ENCODE measurements at regions not wholly inside any gene's neighbourhood (a gene's known extent, or its start where the extent isn't known, plus 50 kb on each side); places are given as distances from the start of the nearest gene placed in this dataset.

- H3K9ac ChIP-seq (replicated peaks; ENCODE audit: extremely low read depth, insufficient read depth, low read length): no peak overlapping the region
- intact Hi-C loops (cut with micrococcal nuclease) (no loop called here), dilution Hi-C loops (cut with MboI; ENCODE audit: extremely low pct_ligation_motif_present, low sequenced_read_pairs) (no loop called here)
- H3K36me3 ChIP-seq (ENCODE audit: control insufficient read depth in 2 of 2, extremely low read depth in 1 of 2, insufficient read depth in 2 of 2, low read length in 2 of 2): no peaks in the 10 kb centered on the region
- H2AFZ ChIP-seq (ENCODE audit: low read depth, low read length): no peak overlapping the region
- DNase-seq (ENCODE audit: low read depth, low spot score) (no peak), FAIRE-seq (no peak)
- CTCF ChIA-PET: no interaction called here
- H3K4me1 ChIP-seq (ENCODE audit: control insufficient read depth, extremely low read depth, insufficient read depth, low read length): no peaks in the 10 kb centered on the region
- TF ChIP-seq JUN (IDR thresholded peaks at IDR 0.05; ENCODE audit: borderline replicate concordance, insufficient read depth, insufficient read length, low read depth): no peak
- no peak for TF ChIP-seq GATA2 (IDR thresholded peaks at IDR 0.05; ENCODE audit: insufficient read depth, insufficient read length, low read depth, low read length)
- TF ChIP-seq MYC (IDR thresholded peaks at IDR 0.05; ENCODE audit: low read depth, low read length): no peak
- TF ChIP-seq CTCF (IDR thresholded peaks at IDR 0.05; ENCODE audit: extremely low read depth in 1 of 2, insufficient read depth in 1 of 2, low read depth in 1 of 2, low read length in 2 of 2): no peak
- no peak for TF ChIP-seq MAX (IDR thresholded peaks at IDR 0.05; ENCODE audit: insufficient read depth, insufficient read length)
- TF ChIP-seq POLR2A (IDR thresholded peaks at IDR 0.05; ENCODE audit: low read depth, low read length): no peak
- no peak for TF ChIP-seq POLR2AphosphoS5 (IDR thresholded peaks at IDR 0.05; ENCODE audit: insufficient read depth, low read depth, low read length)
- TF ChIP-seq FOS (IDR thresholded peaks at IDR 0.05; ENCODE audit: borderline replicate concordance, insufficient read depth, low read length): no peak
- no peak for TF ChIP-seq EZH2 (IDR thresholded peaks at IDR 0.05; ENCODE audit: borderline replicate concordance, low read depth, low read length, severe bottlenecking)
- H3K9me3 ChIP-seq (replicated peaks; ENCODE audit: control insufficient read depth, insufficient read depth, low read length): no peaks in the 10 kb centered on the region
- H3K4me3 ChIP-seq (replicated peaks in 1 of 3; ENCODE audit: insufficient read depth in 1 of 3, low read depth in 1 of 3, low read length in 3 of 3): no peak overlapping the region
- BruUV-seq (replicated peaks): no TSS peak
- H3K4me2 ChIP-seq (ENCODE audit: insufficient read depth, low read length): no peak overlapping the region
- H4K20me1 ChIP-seq (replicated peaks; ENCODE audit: control insufficient read depth, extremely low read depth, insufficient read depth, low read length): no peaks in the 10 kb centered on the region
- no peaks in the 10 kb centered on the region for H3K27me3 ChIP-seq (ENCODE audit: control insufficient read depth in 2 of 2, insufficient read depth in 2 of 2, low read length in 2 of 2)
- POLR2A ChIA-PET: no interaction called here
- no peaks in the 10 kb centered on the region for H3K9me1 ChIP-seq (replicated peaks; ENCODE audit: control insufficient read depth, extremely low read depth, insufficient read depth, low read length)
- no peaks in the 10 kb centered on the region for H3K79me2 ChIP-seq (ENCODE audit: control insufficient read depth, insufficient read depth, low read length)
- no peak overlapping the region for H3K27ac ChIP-seq (ENCODE audit: insufficient read depth, low read depth, low read length)
Measured at GRCh38 chr11:98056945-98057344, 963.8 kb upstream of the CNTN5 start.

Data from endothelial cell of umbilical vein (primary cell).